Neural cell (in vitro differentiated cells): ENCODE measurements at regions not wholly inside any gene's neighbourhood (a gene's known extent, or its start where the extent isn't known, plus 50 kb on each side); places are given as distances from the start of the nearest gene placed in this dataset.

Experiments used
- H2AFZ ChIP-seq: fragments of 200-600, 300-800 bp; sonication (generic), shearing (Covaris generic); 2 replicates; pipeline ENCODE4 v1.6.0; 2014; ENCODE audit warnings: low read depth, mild to moderate bottlenecking, antibody characterized with exemption, low read length, moderate library complexity
- H3F3A ChIP-seq: fragments of 200-600 bp; shearing (Covaris generic); 2 replicates; pipeline ENCODE4 v1.6.1; 2016; ENCODE audit warnings: mild to moderate bottlenecking, moderate library complexity, mixed read lengths, antibody characterized with exemption, low read length; ENCODE audit not compliant: insufficient read depth, poor library complexity, severe bottlenecking
- H3K27ac ChIP-seq: fragments of 200-600, 300-800 bp; sonication (generic), shearing (Covaris generic); 2 replicates; pipeline ENCODE4 v1.5.1; 2014; ENCODE audit warnings: mild to moderate bottlenecking, low read length, moderate library complexity
- H3K27me3 ChIP-seq: fragments of 300-800, 200-600 bp; sonication (generic), shearing (Covaris generic); 2 replicates; pipeline ENCODE4 v1.6.0; 2014; ENCODE audit warnings: mild to moderate bottlenecking, low read depth, low read length, moderate library complexity; ENCODE audit not compliant: insufficient read depth
- H3K36me3 ChIP-seq: fragments of 300-800, 200-600 bp; sonication (generic), shearing (Covaris generic); 2 replicates; pipeline ENCODE4 v1.5.1; 2014; ENCODE audit warnings: mild to moderate bottlenecking, antibody characterized with exemption, low read length, moderate library complexity; ENCODE audit not compliant: insufficient read depth
- H3K4me2 ChIP-seq: fragments of 300-800, 200-600 bp; sonication (generic), shearing (Covaris generic); 2 replicates; pipeline ENCODE4 v1.6.0; 2014; ENCODE audit warnings: mild to moderate bottlenecking, low read length
- H3K4me3 ChIP-seq: fragments of 300-800, 200-600 bp; sonication (generic), shearing (Covaris generic); 2 replicates; pipeline ENCODE4 v1.5.1; 2014; ENCODE audit warnings: mild to moderate bottlenecking, low read length, moderate library complexity
- H3K79me2 ChIP-seq: fragments of 200-600 bp; shearing (Covaris generic); replicated peaks from 2 replicates; pipeline ENCODE4 v1.6.0; 2014; ENCODE audit warnings: mild to moderate bottlenecking, low read length, moderate library complexity; ENCODE audit not compliant: insufficient read depth
- H3K9ac ChIP-seq: fragments of 300-800, 200-600 bp; sonication (generic), shearing (Covaris generic); 2 replicates; pipeline ENCODE4 v1.6.1; 2016; ENCODE audit warnings: mild to moderate bottlenecking, low read length, mixed read lengths
- H3K9me2 ChIP-seq: fragments of 200-600 bp; shearing (Covaris generic); 2 replicates; pipeline ENCODE4 v1.6.1; 2016; ENCODE audit warnings: mild to moderate bottlenecking, low read length, mixed read lengths; ENCODE audit not compliant: insufficient read depth
- H3K9me3 ChIP-seq: fragments of 200-600, 300-800 bp; sonication (generic), shearing (Covaris generic); 2 replicates; pipeline ENCODE4 v1.6.1; 2016; ENCODE audit warnings: mild to moderate bottlenecking, mixed run types, low read length, moderate library complexity, mixed read lengths
- H4K20me1 ChIP-seq: fragments of 200-600 bp; shearing (Covaris generic); 2 replicates; pipeline ENCODE4 v1.6.1; 2016; ENCODE audit warnings: mild to moderate bottlenecking, mixed run types; ENCODE audit not compliant: insufficient read depth
- CTCF ChIP-seq: fragments of 450-650 bp; IDR thresholded peaks from 2 replicates; pipeline ENCODE4 v1.5.1; 2014; ENCODE audit warnings: antibody characterized with exemption, mild to moderate bottlenecking, moderate library complexity; ENCODE audit not compliant: poor library complexity, severe bottlenecking
- EP300 ChIP-seq: fragments of 450-650 bp; conservative IDR thresholded peaks from 2 replicates; pipeline ENCODE4 v1.6.1; 2014; ENCODE audit warnings: antibody characterized with exemption, mild to moderate bottlenecking, moderate library complexity; ENCODE audit not compliant: poor library complexity, severe bottlenecking
- EZH2 ChIP-seq: fragments of 200-600, 300-800 bp; shearing (Covaris generic), sonication (generic); IDR thresholded peaks from 2 replicates; pipeline ENCODE4 v1.6.1; 2014; ENCODE audit warnings: antibody characterized with exemption, low read length, borderline replicate concordance, mild to moderate bottlenecking; ENCODE audit not compliant: insufficient read depth, poor library complexity, severe bottlenecking
- MXI1 ChIP-seq: fragments of 450-650 bp; conservative IDR thresholded peaks from 2 replicates; pipeline ENCODE4 v1.6.1; 2014; ENCODE audit warnings: antibody characterized with exemption, mild to moderate bottlenecking; ENCODE audit not compliant: poor library complexity, severe bottlenecking
- POLR2AphosphoS5 ChIP-seq: IDR thresholded peaks from 2 replicates; pipeline ENCODE4 v1.6.1; 2012
- RAD21 ChIP-seq: fragments of 450-650 bp; conservative IDR thresholded peaks from 2 replicates; pipeline ENCODE4 v1.6.1; 2014; ENCODE audit warnings: antibody characterized with exemption, mild to moderate bottlenecking, moderate library complexity
- SMC3 ChIP-seq: fragments of 450-650 bp; conservative IDR thresholded peaks from 2 replicates; pipeline ENCODE4 v1.6.1; 2014; ENCODE audit warnings: antibody characterized with exemption, mild to moderate bottlenecking, moderate library complexity; ENCODE audit not compliant: poor library complexity
- TAF1 ChIP-seq: IDR thresholded peaks from 2 replicates; pipeline ENCODE4 v1.6.1; 2012; ENCODE audit warnings: low read depth
- TF ChIP-seq, protein P1 (sequence below): IDR thresholded peaks from 2 replicates; pipeline ENCODE4 v1.6.1; 2012; ENCODE audit warnings: borderline replicate concordance

DNA sequence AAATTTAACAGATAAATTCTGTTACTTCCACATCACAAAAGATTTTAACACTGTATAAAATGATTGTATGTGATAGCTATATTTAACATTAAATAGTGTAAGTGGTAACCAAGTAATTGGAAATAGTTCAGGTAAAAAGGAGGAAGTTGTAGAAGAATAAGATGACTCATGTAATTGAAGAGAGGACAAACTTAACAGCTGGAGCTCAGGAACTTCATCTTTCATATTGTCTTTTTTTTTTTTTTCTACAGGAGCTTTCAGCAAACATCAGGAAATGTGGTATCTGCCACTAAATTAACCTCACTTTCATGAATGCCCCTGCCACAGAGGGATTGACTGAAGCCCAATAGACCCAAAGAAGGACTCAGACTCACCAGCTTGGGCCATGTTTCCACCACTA is 188.4 kb upstream of the VEGFC start:
- no peaks in the 10 kb centered on the region for H3K9me3 ChIP-seq
- H3K27ac ChIP-seq, result no peak overlapping the region
- H3K9me2 ChIP-seq, result no peaks in the 10 kb centered on the region
- H3K9ac ChIP-seq, result no peak overlapping the region
- H2AFZ ChIP-seq, result no peak overlapping the region
- no peaks in the 10 kb centered on the region for H3F3A ChIP-seq
- H3K4me3 ChIP-seq, result no peak overlapping the region
- no peaks in the 10 kb centered on the region for H3K27me3 ChIP-seq
- TF ChIP-seq RAD21 (no peak), POLR2AphosphoS5 (no peak), EP300 (no peak), CTCF (no peak), SMC3 (no peak), EZH2 (no peak), TAF1 (no peak), MXI1 (no peak)
- TF ChIP-seq, protein P1, sequence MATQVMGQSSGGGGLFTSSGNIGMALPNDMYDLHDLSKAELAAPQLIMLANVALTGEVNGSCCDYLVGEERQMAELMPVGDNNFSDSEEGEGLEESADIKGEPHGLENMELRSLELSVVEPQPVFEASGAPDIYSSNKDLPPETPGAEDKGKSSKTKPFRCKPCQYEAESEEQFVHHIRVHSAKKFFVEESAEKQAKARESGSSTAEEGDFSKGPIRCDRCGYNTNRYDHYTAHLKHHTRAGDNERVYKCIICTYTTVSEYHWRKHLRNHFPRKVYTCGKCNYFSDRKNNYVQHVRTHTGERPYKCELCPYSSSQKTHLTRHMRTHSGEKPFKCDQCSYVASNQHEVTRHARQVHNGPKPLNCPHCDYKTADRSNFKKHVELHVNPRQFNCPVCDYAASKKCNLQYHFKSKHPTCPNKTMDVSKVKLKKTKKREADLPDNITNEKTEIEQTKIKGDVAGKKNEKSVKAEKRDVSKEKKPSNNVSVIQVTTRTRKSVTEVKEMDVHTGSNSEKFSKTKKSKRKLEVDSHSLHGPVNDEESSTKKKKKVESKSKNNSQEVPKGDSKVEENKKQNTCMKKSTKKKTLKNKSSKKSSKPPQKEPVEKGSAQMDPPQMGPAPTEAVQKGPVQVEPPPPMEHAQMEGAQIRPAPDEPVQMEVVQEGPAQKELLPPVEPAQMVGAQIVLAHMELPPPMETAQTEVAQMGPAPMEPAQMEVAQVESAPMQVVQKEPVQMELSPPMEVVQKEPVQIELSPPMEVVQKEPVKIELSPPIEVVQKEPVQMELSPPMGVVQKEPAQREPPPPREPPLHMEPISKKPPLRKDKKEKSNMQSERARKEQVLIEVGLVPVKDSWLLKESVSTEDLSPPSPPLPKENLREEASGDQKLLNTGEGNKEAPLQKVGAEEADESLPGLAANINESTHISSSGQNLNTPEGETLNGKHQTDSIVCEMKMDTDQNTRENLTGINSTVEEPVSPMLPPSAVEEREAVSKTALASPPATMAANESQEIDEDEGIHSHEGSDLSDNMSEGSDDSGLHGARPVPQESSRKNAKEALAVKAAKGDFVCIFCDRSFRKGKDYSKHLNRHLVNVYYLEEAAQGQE, result no peak
- no peaks in the 10 kb centered on the region for H4K20me1 ChIP-seq
- no peak overlapping the region for H3K4me2 ChIP-seq
- H3K79me2 ChIP-seq, result no peaks in the 10 kb centered on the region
- no peaks in the 10 kb centered on the region for H3K36me3 ChIP-seq

- Histone ChIP-seq H3K79me2 (no peaks in the 10 kb centered on the region), H3K4me3 (no peak overlapping the region), H3K9ac (no peak overlapping the region), H3F3A (no peaks in the 10 kb centered on the region), H3K4me2 (no peak overlapping the region), H3K27me3 (no peaks in the 10 kb centered on the region), H3K9me2 (no peaks in the 10 kb centered on the region), H3K36me3 (no peaks in the 10 kb centered on the region), H2AFZ (no peak overlapping the region), H3K9me3 (no peaks in the 10 kb centered on the region), H3K27ac (no peak overlapping the region), H4K20me1 (no peaks in the 10 kb centered on the region)
- TF ChIP-seq POLR2AphosphoS5 (no peak), EZH2 (no peak), TAF1 (no peak), RAD21 (no peak), MXI1 (no peak), EP300 (no peak), CTCF (no peak), SMC3 (no peak)
- TF ChIP-seq, protein P1, result no peak
These were observed 188.8 kb upstream of the VEGFC start for GRCh38 chr4:176981551-176981950.
